Esophagus muscularis mucosa (tissue), 4 donors: ENCODE measurements at regions not wholly inside any gene's neighbourhood (a gene's known extent, or its start where the extent isn't known, plus 50 kb on each side); places are given as distances from the start of the nearest gene placed in this dataset.

ENCODE experiments used
- DNase-seq: peaks from one replicate; pipeline ENCODE4 v3.0.0-alpha.2; 2017; ENCODE audit errors: extremely low spot score
- H3K27ac ChIP-seq, 4 donors: fragments of 200-600 bp; sonication (generic); replicated peaks in 1 of 4; 1 replicate in 3 of 4; 2 replicates in 1 of 4; pipeline ENCODE4 v1.5.1; 2016 to 2019; ENCODE audit warnings: mild to moderate bottlenecking in 1 of 4
- H3K27me3 ChIP-seq, 4 donors: fragments of 200-600 bp; sonication (generic); one replicate each; pipeline versions ENCODE4 v1.5.1 to v1.6.0; 2016 to 2019
- H3K36me3 ChIP-seq, 4 donors: fragments of 200-600 bp; sonication (generic); one replicate each; pipeline ENCODE4 v1.5.1; 2016 to 2019
- H3K4me1 ChIP-seq, 4 donors: fragments of 200-600 bp; sonication (generic); one replicate each; pipeline ENCODE4 v1.5.1; 2016 to 2019
- H3K4me3 ChIP-seq, 4 donors: fragments of 200-600 bp; sonication (generic); 1 replicate in 2 of 4; 2 replicates in 2 of 4; pipeline ENCODE4 v1.5.1; 2016 to 2019; ENCODE audit warnings: mild to moderate bottlenecking in 4 of 4, moderate library complexity in 1 of 4
- H3K9me3 ChIP-seq, 4 donors: fragments of 200-600 bp; sonication (generic); 1 replicate in 3 of 4; 2 replicates in 1 of 4; pipeline ENCODE4 v1.5.1; 2016 to 2019
- EP300 ChIP-seq: sonication (generic); formaldehyde crosslinking; IDR thresholded peaks from one replicate; pipeline ENCODE4 v1.6.1; 2017; ENCODE audit warnings: antibody characterized with exemption
- POLR2A ChIP-seq: fragments of 450-650 bp; IDR thresholded peaks from one replicate; pipeline ENCODE4 v1.6.1; 2017; ENCODE audit warnings: antibody characterized with exemption, moderate library complexity, mild to moderate bottlenecking, low read depth
- POLR2AphosphoS5 ChIP-seq, 2 donors: sonication (generic); formaldehyde crosslinking; IDR thresholded peaks; one replicate each; pipeline ENCODE4 v1.6.1; 2017; ENCODE audit warnings: antibody characterized with exemption in 2 of 2
- WGBS: methylation state at CpG from one replicate; pipeline ENCODE4 v1.1.5; 2018; 5-methylcytosine and 5-hydroxymethylcytosine counted together
- intact Hi-C: fragments of 100-400 bp; cut with DNase I; formaldehyde crosslinking; loops from one replicate; pipeline ENCODE4 v1.15.1; 2023
- TF ChIP-seq, protein P1 (sequence below), 3 experiments: fragments of 200-600 bp in 2 of 3; fragments of 450-650 bp in 1 of 3; sonication (generic) in 2 of 3; IDR thresholded peaks; one replicate each; pipeline ENCODE4 v1.5.1; 2017 to 2019; ENCODE audit warnings: antibody characterized with exemption in 3 of 3, mild to moderate bottlenecking in 2 of 3, moderate library complexity in 1 of 3

- no peak for TF ChIP-seq EP300
- TF ChIP-seq POLR2AphosphoS5 (IDR thresholded peaks at IDR 0.05): no peak
- TF ChIP-seq, protein P1, sequence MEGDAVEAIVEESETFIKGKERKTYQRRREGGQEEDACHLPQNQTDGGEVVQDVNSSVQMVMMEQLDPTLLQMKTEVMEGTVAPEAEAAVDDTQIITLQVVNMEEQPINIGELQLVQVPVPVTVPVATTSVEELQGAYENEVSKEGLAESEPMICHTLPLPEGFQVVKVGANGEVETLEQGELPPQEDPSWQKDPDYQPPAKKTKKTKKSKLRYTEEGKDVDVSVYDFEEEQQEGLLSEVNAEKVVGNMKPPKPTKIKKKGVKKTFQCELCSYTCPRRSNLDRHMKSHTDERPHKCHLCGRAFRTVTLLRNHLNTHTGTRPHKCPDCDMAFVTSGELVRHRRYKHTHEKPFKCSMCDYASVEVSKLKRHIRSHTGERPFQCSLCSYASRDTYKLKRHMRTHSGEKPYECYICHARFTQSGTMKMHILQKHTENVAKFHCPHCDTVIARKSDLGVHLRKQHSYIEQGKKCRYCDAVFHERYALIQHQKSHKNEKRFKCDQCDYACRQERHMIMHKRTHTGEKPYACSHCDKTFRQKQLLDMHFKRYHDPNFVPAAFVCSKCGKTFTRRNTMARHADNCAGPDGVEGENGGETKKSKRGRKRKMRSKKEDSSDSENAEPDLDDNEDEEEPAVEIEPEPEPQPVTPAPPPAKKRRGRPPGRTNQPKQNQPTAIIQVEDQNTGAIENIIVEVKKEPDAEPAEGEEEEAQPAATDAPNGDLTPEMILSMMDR (IDR thresholded peaks at IDR 0.05): no peak
- TF ChIP-seq POLR2A: no peak
- WGBS: 85% methylated on average over 3 of the region's 3 CpGs
- no peaks in the 10 kb centered on the region for H3K36me3 ChIP-seq
- H3K9me3 ChIP-seq: no peaks in the 10 kb centered on the region
- H3K4me3 ChIP-seq: no peak overlapping the region
- intact Hi-C loops: no loop called here
- H3K27ac ChIP-seq: no peak overlapping the region
- no peak for DNase-seq
- no peaks in the 10 kb centered on the region for H3K4me1 ChIP-seq
- H3K27me3 ChIP-seq: no peaks in the 10 kb centered on the region
Measured at GRCh38 chr3:89679686-89680085, 572.3 kb downstream of the EPHA3 start.

DNA sequence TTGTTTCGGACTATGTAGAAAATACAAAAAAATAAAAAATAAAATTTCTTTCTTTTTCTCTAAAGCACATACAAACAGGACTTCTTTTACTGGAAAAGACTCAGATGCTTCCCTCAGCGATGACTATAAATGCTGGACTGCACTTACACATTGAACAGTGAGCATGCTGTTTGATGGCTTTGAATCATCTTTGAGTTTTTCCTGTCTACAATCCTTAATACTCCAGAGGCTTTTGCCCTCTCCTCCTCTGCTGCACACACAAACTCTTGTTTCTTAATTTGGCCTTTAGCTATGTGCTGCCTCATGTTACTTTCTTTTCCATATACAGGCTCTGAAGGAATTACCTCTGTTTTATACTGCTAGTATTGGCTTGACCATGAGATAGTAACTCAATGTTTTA, 575.1 kb downstream of the EPHA3 start:
- Histone ChIP-seq H3K4me1 (no peaks in the 10 kb centered on the region), H3K4me3 (no peak overlapping the region), H3K27me3 (no peaks in the 10 kb centered on the region), H3K36me3 (no peaks in the 10 kb centered on the region), H3K9me3 (no peaks in the 10 kb centered on the region), H3K27ac (no peak overlapping the region)
- no peak for DNase-seq
- 87% methylated on average over 2 of the region's 2 CpGs for WGBS
- intact Hi-C loops: no loop called here
- TF ChIP-seq POLR2AphosphoS5 (IDR thresholded peaks at IDR 0.05) (no peak), EP300 (no peak), POLR2A (no peak)
- TF ChIP-seq, protein P1 (IDR thresholded peaks at IDR 0.05): no peak

- no peak overlapping the region for H3K27ac ChIP-seq
- intact Hi-C loops: no loop called here
- TF ChIP-seq EP300 (no peak), POLR2A (no peak), POLR2AphosphoS5 (IDR thresholded peaks at IDR 0.05) (no peak)
- TF ChIP-seq, protein P1 (IDR thresholded peaks at IDR 0.05): no peak
- no peaks in the 10 kb centered on the region for H3K4me1 ChIP-seq
- H3K4me3 ChIP-seq: no peak overlapping the region
- H3K36me3 ChIP-seq: no peaks in the 10 kb centered on the region
- no peaks in the 10 kb centered on the region for H3K9me3 ChIP-seq
- no peak for DNase-seq
- WGBS: 86% methylated on average over 1 of the region's 1 CpG
- H3K27me3 ChIP-seq: no peaks in the 10 kb centered on the region
Measured at GRCh38 chr3:89685731-89686130, 578.3 kb downstream of the EPHA3 start.

- no peak for DNase-seq
- no peaks in the 10 kb centered on the region for H3K9me3 ChIP-seq
- TF ChIP-seq, protein P1 (IDR thresholded peaks at IDR 0.05): no peak
- TF ChIP-seq POLR2AphosphoS5 (IDR thresholded peaks at IDR 0.05) (no peak), POLR2A (no peak), EP300 (no peak)
- intact Hi-C loops: no loop called here
- H3K27ac ChIP-seq: no peak overlapping the region
- H3K4me1 ChIP-seq: no peaks in the 10 kb centered on the region
- no peak overlapping the region for H3K4me3 ChIP-seq
- no peaks in the 10 kb centered on the region for H3K36me3 ChIP-seq
- no peaks in the 10 kb centered on the region for H3K27me3 ChIP-seq
- WGBS: 40% methylated on average over 2 of the region's 2 CpGs
Measured at GRCh38 chr3:89690646-89691045, 583.2 kb downstream of the EPHA3 start.

DNA sequence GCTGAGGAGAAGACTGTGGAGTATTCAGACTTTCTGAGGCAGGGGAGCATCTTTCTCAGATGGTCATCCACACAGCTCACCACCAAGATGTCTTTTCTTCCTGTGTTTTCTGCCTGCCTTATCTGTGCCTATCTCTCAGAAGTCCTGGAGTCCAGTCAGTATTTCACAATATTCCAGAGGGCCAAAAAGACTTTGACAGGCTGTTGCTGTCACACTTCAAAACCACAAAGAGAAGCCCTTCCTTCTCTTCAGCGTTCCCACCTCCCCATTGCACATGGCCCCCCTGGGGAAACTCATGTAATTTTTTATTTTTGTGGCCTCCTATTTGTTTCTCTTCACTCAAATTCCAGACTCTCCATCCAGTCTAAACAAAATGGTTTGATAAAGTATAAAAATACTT, 585.2 kb downstream of the EPHA3 start:
- 57% methylated on average over 1 of the region's 1 CpG for WGBS
- Histone ChIP-seq H3K36me3 (no peaks in the 10 kb centered on the region), H3K4me1 (no peaks in the 10 kb centered on the region), H3K4me3 (no peak overlapping the region), H3K27me3 (no peaks in the 10 kb centered on the region), H3K27ac (no peak overlapping the region), H3K9me3 (no peaks in the 10 kb centered on the region)
- intact Hi-C loops: no loop called here
- no peak for DNase-seq
- TF ChIP-seq EP300: no peak
- TF ChIP-seq, protein P1 (IDR thresholded peaks at IDR 0.05): no peak
